GM12892 (cell line): ENCODE measurements at regions not wholly inside any gene's neighbourhood (a gene's known extent, or its start where the extent isn't known, plus 50 kb on each side); places are given as distances from the start of the nearest gene placed in this dataset.

ENCODE experiments used
- POLR2A ChIP-seq: IDR thresholded peaks from 2 replicates; pipeline ENCODE4 v1.6.1; 2011; ENCODE audit warnings: low read depth, low read length, control low read depth
- POLR2AphosphoS5 ChIP-seq: IDR thresholded peaks from 2 replicates; pipeline ENCODE4 v1.6.1; 2011; ENCODE audit warnings: low read depth, low read length, control low read depth

- no peak for TF ChIP-seq POLR2AphosphoS5
- TF ChIP-seq POLR2A: no peak
These were observed 291.4 kb upstream of the TMEM229A start for GRCh38 chr7:124324262-124324661.
